ENCODE measurements at regions not wholly inside any gene's neighbourhood (a gene's known extent, or its start where the extent isn't known, plus 50 kb on each side); places are given as distances from the start of the nearest gene placed in this dataset. TPM values are rescaled to one million over a fixed set of nuclear protein-coding genes. Genes with fewer than 3 reads are reported as not detected.

DNA sequence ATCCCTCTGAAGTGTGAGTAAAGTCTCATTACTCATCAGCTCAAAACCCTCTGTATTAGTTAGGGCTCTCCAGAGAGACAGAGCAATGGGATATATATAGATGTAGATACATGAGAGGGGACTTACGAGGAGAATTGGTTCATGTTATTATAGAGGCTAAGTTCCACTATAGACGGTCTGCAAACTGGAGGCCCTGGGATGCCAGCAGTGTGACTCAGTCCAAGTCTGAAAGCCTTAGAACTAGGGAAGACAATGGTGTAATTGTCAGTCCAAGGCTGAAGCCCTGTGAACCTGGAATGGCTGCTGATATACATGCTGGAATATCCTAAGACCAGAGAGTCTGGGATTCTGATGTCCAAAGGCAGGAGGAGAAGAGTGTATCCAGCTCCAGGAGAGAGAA lies 57.3 kb upstream of the CEP83 start:
- Histone ChIP-seq H3K27me3 (ENCODE audit: insufficient read depth, low read length) (peaks cover 3% of the 10 kb centered on the region), H2AFZ (ENCODE audit: low read length) (no peak overlapping the region), H3K4me2 (ENCODE audit: insufficient read depth, low read length) (no peak overlapping the region), H4K20me1 (ENCODE audit: insufficient read depth, low read length) (no peaks in the 10 kb centered on the region), H3K4me3 (ENCODE audit: insufficient read depth, low read length) (no peak overlapping the region), H3K4me1 (ENCODE audit: insufficient read depth, low read length) (no peaks in the 10 kb centered on the region), H3K27ac (ENCODE audit: low read depth, low read length) (no peak overlapping the region), H3K79me2 (ENCODE audit: insufficient read depth, low read length) (no peaks in the 10 kb centered on the region), H3K36me3 (ENCODE audit: insufficient read depth, low read length) (no peaks in the 10 kb centered on the region), H3K9me3 (ENCODE audit: low read depth, low read length) (peaks cover 1% of the 10 kb centered on the region)
- peak; percentile 22 for DNase-seq (ENCODE audit: insufficient read length, low spot score, missing footprints)
- TF ChIP-seq, protein P1, sequence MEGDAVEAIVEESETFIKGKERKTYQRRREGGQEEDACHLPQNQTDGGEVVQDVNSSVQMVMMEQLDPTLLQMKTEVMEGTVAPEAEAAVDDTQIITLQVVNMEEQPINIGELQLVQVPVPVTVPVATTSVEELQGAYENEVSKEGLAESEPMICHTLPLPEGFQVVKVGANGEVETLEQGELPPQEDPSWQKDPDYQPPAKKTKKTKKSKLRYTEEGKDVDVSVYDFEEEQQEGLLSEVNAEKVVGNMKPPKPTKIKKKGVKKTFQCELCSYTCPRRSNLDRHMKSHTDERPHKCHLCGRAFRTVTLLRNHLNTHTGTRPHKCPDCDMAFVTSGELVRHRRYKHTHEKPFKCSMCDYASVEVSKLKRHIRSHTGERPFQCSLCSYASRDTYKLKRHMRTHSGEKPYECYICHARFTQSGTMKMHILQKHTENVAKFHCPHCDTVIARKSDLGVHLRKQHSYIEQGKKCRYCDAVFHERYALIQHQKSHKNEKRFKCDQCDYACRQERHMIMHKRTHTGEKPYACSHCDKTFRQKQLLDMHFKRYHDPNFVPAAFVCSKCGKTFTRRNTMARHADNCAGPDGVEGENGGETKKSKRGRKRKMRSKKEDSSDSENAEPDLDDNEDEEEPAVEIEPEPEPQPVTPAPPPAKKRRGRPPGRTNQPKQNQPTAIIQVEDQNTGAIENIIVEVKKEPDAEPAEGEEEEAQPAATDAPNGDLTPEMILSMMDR (IDR thresholded peaks at IDR 0.05; ENCODE audit: extremely low read depth, low read depth, low read length) = no peak

DNA sequence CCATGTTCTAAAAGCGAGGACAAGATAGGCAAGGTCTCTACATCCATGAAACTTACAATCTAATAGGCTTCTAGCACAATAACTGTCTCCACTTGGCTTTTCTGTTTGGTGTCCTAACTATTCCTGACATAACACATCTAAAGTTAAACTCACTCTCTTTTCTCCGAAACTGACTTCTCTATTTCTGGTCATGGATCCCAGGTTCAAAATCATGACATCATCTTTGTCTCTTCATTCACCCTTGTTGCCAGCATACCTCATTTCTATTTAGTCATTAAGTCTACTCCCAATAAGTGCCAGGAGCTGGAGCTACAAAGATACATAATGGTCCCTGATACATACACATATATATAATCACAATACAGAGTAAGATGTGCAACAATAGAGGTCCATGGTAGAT lies 53.9 kb upstream of the CEP83 start:
- Histone ChIP-seq H3K27ac (ENCODE audit: low read depth, low read length) (no peak overlapping the region), H4K20me1 (ENCODE audit: insufficient read depth, low read length) (no peaks in the 10 kb centered on the region), H3K79me2 (ENCODE audit: insufficient read depth, low read length) (no peaks in the 10 kb centered on the region), H3K4me2 (ENCODE audit: insufficient read depth, low read length) (no peak overlapping the region), H3K4me3 (ENCODE audit: insufficient read depth, low read length) (no peak overlapping the region), H2AFZ (ENCODE audit: low read length) (no peak overlapping the region), H3K9me3 (ENCODE audit: low read depth, low read length) (no peaks in the 10 kb centered on the region), H3K36me3 (ENCODE audit: insufficient read depth, low read length) (no peaks in the 10 kb centered on the region), H3K4me1 (ENCODE audit: insufficient read depth, low read length) (no peaks in the 10 kb centered on the region), H3K27me3 (ENCODE audit: insufficient read depth, low read length) (peaks cover 3% of the 10 kb centered on the region)
- no peak for DNase-seq (ENCODE audit: insufficient read length, low spot score, missing footprints)
- TF ChIP-seq, protein P1 (IDR thresholded peaks at IDR 0.05; ENCODE audit: extremely low read depth, low read depth, low read length) = no peak

DNA sequence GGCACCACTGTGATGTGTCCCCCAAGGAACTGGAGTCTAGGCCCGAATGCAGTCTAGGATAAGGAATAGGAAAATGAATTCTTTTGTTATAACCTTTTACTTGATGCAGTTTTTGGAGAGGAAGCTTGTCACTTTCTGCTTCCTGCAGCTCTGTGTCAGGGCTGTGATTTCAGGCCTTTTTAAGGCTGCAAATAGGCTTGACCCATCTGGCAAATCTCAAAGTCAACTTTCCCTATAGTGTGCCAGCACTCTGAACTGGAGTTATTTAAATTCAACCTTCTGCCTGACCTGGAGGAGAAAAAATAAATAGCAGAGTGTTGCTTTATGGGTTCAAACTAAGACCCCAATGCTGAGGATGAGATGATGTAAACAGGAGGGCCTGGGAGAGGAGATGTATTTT lies 51.8 kb upstream of the CEP83 start:
- Histone ChIP-seq H3K9me3 (ENCODE audit: low read depth, low read length) (no peaks in the 10 kb centered on the region), H3K4me2 (ENCODE audit: insufficient read depth, low read length) (no peak overlapping the region), H3K4me3 (ENCODE audit: insufficient read depth, low read length) (no peak overlapping the region), H3K27ac (ENCODE audit: low read depth, low read length) (no peak overlapping the region), H4K20me1 (ENCODE audit: insufficient read depth, low read length) (no peaks in the 10 kb centered on the region), H3K79me2 (ENCODE audit: insufficient read depth, low read length) (no peaks in the 10 kb centered on the region), H3K36me3 (ENCODE audit: insufficient read depth, low read length) (no peaks in the 10 kb centered on the region), H2AFZ (ENCODE audit: low read length) (no peak overlapping the region), H3K27me3 (ENCODE audit: insufficient read depth, low read length) (peaks cover 3% of the 10 kb centered on the region), H3K4me1 (ENCODE audit: insufficient read depth, low read length) (no peaks in the 10 kb centered on the region)
- TF ChIP-seq, protein P1 (IDR thresholded peaks at IDR 0.05; ENCODE audit: extremely low read depth, low read depth, low read length) = no peak
- no peak for DNase-seq (ENCODE audit: insufficient read length, low spot score, missing footprints)

DNA sequence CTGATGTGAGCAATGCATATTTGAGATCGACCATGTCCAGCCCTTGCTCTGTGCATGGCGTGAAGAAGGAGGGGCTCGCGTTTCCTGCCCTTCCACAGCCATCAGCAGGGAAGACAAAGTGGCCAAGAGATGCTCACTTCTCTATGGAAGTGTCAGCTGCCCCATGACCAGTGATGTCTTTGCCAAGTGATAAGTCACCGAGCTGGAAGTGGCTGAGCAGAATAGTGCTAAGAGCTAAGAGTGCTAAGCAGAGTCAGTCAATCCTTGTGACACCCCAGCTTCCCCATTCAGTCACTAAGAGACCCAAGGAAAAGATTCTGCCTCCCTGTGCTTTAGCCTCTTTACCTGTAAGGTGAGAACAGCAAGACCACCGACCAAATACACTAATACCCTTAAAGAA lies 50.5 kb upstream of the CEP83 start:
- peaks cover 11% of the 10 kb centered on the region for H3K27me3 ChIP-seq (ENCODE audit: insufficient read depth, low read length)
- H4K20me1 ChIP-seq (ENCODE audit: insufficient read depth, low read length) = no peaks in the 10 kb centered on the region
- H3K27ac ChIP-seq (ENCODE audit: low read depth, low read length) = no peak overlapping the region
- H2AFZ ChIP-seq (ENCODE audit: low read length) = no peak overlapping the region
- no peaks in the 10 kb centered on the region for H3K9me3 ChIP-seq (ENCODE audit: low read depth, low read length)
- no peaks in the 10 kb centered on the region for H3K36me3 ChIP-seq (ENCODE audit: insufficient read depth, low read length)
- no peak overlapping the region for H3K4me2 ChIP-seq (ENCODE audit: insufficient read depth, low read length)
- H3K4me3 ChIP-seq (ENCODE audit: insufficient read depth, low read length) = no peak overlapping the region
- H3K79me2 ChIP-seq (ENCODE audit: insufficient read depth, low read length) = no peaks in the 10 kb centered on the region
- no peak for DNase-seq (ENCODE audit: insufficient read length, low spot score, missing footprints)
- TF ChIP-seq, protein P1 (IDR thresholded peaks at IDR 0.05; ENCODE audit: extremely low read depth, low read depth, low read length) = no peak
- no peaks in the 10 kb centered on the region for H3K4me1 ChIP-seq (ENCODE audit: insufficient read depth, low read length)

Small RNA genes in the stretch of these regions (small RNA-seq; reads per million reads assigned to genes)
- not detected for gene RN7SL483P
